ENCODE measurements at regions not wholly inside any gene's neighbourhood (a gene's known extent, or its start where the extent isn't known, plus 50 kb on each side); places are given as distances from the start of the nearest gene placed in this dataset.

DNA sequence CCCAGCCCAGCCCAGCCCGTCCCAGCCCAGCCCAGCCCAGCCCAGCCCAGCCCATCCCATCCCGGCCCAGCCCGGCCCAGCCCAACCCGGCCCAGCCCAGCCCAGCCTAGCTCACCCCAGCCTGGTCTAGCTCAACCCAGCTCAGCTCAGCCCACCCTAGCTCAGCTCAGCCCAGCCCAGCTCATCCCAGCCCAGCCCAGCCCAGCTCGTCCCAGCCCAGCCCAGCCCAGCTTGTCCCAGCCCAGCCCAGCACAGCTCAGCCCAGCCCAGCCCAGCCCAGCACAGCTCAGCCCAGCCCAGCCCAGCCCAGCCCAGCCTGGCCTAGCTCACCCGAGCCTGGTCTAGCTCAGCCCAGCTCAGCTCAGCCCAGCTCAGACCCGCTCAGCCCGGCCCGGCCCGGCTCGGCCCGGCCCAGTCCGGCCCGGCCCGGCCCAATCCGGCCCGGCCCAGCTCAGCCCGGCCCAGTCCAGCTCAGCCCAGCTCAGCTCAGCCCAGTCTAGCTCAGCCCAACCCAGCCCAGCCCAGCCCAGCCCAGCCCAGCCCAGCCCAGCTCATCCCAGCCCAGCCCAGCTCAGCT is 184.7 kb downstream of the TMEM121 start:
- TF ChIP-seq, protein P1, sequence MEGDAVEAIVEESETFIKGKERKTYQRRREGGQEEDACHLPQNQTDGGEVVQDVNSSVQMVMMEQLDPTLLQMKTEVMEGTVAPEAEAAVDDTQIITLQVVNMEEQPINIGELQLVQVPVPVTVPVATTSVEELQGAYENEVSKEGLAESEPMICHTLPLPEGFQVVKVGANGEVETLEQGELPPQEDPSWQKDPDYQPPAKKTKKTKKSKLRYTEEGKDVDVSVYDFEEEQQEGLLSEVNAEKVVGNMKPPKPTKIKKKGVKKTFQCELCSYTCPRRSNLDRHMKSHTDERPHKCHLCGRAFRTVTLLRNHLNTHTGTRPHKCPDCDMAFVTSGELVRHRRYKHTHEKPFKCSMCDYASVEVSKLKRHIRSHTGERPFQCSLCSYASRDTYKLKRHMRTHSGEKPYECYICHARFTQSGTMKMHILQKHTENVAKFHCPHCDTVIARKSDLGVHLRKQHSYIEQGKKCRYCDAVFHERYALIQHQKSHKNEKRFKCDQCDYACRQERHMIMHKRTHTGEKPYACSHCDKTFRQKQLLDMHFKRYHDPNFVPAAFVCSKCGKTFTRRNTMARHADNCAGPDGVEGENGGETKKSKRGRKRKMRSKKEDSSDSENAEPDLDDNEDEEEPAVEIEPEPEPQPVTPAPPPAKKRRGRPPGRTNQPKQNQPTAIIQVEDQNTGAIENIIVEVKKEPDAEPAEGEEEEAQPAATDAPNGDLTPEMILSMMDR (IDR thresholded peaks at IDR 0.05; ENCODE audit: extremely low read depth in 1 of 2, insufficient read depth in 1 of 2, low read depth in 1 of 2, low read length in 2 of 2): no peak
- no peak for TF ChIP-seq POLR2AphosphoS5 (IDR thresholded peaks at IDR 0.05; ENCODE audit: insufficient read depth, low read depth, low read length)
- TF ChIP-seq POLR2A (IDR thresholded peaks at IDR 0.05; ENCODE audit: low read depth, low read length): no peak
- TF ChIP-seq EZH2 (IDR thresholded peaks at IDR 0.05; ENCODE audit: borderline replicate concordance, low read depth, low read length, severe bottlenecking): no peak
- no peak for TF ChIP-seq GATA2 (IDR thresholded peaks at IDR 0.05; ENCODE audit: insufficient read depth, insufficient read length, low read depth, low read length)
- TF ChIP-seq, protein P2, sequence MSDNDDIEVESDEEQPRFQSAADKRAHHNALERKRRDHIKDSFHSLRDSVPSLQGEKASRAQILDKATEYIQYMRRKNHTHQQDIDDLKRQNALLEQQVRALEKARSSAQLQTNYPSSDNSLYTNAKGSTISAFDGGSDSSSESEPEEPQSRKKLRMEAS (IDR thresholded peaks at IDR 0.05; ENCODE audit: insufficient read depth, insufficient read length): no peak

Data from endothelial cell of umbilical vein (primary cell).